CD4-positive, alpha-beta T cell treated with Interleukin-1 beta for 1 hour (primary cell): ENCODE measurements at regions not wholly inside any gene's neighbourhood (a gene's known extent, or its start where the extent isn't known, plus 50 kb on each side); places are given as distances from the start of the nearest gene placed in this dataset.
"Not testable (repeated sequence)": the region's sequence is repeated elsewhere in the genome, so short reads cannot be mapped to it uniquely, and the experiment has no call there.

Experiments used
- DNase-seq, 2 donors: peaks; one replicate each; pipeline ENCODE4 v3.0.0-alpha.2; 2020 to 2022

- DNase-seq, result no peak
These were observed 599.0 kb upstream of the TPK1 start for GRCh38 chr7:145434811-145435210.

- no peak for DNase-seq
These were observed 596.0 kb upstream of the TPK1 start for GRCh38 chr7:145431834-145432233.

GRCh38 chr7:145418481-145418880, 582.6 kb upstream of the TPK1 start:
- DNase-seq, result not testable (repeated sequence)

- no peak for DNase-seq
These were observed 575.2 kb upstream of the TPK1 start for GRCh38 chr7:145411066-145411465.

- DNase-seq, result no peak
These were observed 562.9 kb upstream of the TPK1 start for GRCh38 chr7:145398758-145399157.

GRCh38 chr7:145394126-145394525, 558.3 kb upstream of the TPK1 start:
- no peak for DNase-seq

GRCh38 chr7:145382762-145383161, 546.9 kb upstream of the TPK1 start:
- DNase-seq, result no peak

GRCh38 chr7:145378197-145378596, 542.3 kb upstream of the TPK1 start:
- no peak for DNase-seq

GRCh38 chr7:145360511-145361100, 524.8 kb upstream of the TPK1 start:
- DNase-seq, result no peak

- DNase-seq, result no peak
These were observed 514.5 kb upstream of the TPK1 start for GRCh38 chr7:145350334-145350733.

GRCh38 chr7:145349452-145349851, 513.6 kb upstream of the TPK1 start:
- DNase-seq, result not testable (repeated sequence)

GRCh38 chr7:145347271-145347670, 511.4 kb upstream of the TPK1 start:
- DNase-seq, result no peak

GRCh38 chr7:145339319-145339718, 503.5 kb upstream of the TPK1 start:
- DNase-seq, result no peak

- DNase-seq, result no peak
These were observed 495.7 kb upstream of the TPK1 start for GRCh38 chr7:145331522-145331921.

- DNase-seq, result no peak
These were observed 495.2 kb upstream of the TPK1 start for GRCh38 chr7:145331076-145331475.

- no peak for DNase-seq
These were observed 491.8 kb upstream of the TPK1 start for GRCh38 chr7:145327646-145328045.

GRCh38 chr7:145324081-145324480, 488.2 kb upstream of the TPK1 start:
- no peak for DNase-seq

- DNase-seq, result no peak
These were observed 477.7 kb upstream of the TPK1 start for GRCh38 chr7:145313551-145313950.

- DNase-seq, result no peak
These were observed 457.9 kb upstream of the TPK1 start for GRCh38 chr7:145293754-145294153.

- no peak for DNase-seq
These were observed 457.4 kb upstream of the TPK1 start for GRCh38 chr7:145293228-145293701.

- DNase-seq, result no peak
These were observed 453.5 kb upstream of the TPK1 start for GRCh38 chr7:145289384-145289783.

- DNase-seq, result no peak
These were observed 440.3 kb upstream of the TPK1 start for GRCh38 chr7:145276118-145276517.

GRCh38 chr7:145269418-145270161, 433.7 kb upstream of the TPK1 start:
- no peak for DNase-seq

GRCh38 chr7:145265180-145265579, 429.3 kb upstream of the TPK1 start:
- no peak for DNase-seq

- no peak for DNase-seq
These were observed 428.0 kb upstream of the TPK1 start for GRCh38 chr7:145263886-145264285.
